ENCODE measurements at regions not wholly inside any gene's neighbourhood (a gene's known extent, or its start where the extent isn't known, plus 50 kb on each side); places are given as distances from the start of the nearest gene placed in this dataset.

- H2BK15ac ChIP-seq (replicated peaks; ENCODE audit: low read depth) = no peak overlapping the region
- peaks cover 8% of the 10 kb centered on the region for H3K27me3 ChIP-seq (ENCODE audit: insufficient read depth, low read length, poor library complexity)
- no peak overlapping the region for H3K56ac ChIP-seq (ENCODE audit: low read length)
- H3K4me1 ChIP-seq (ENCODE audit: control insufficient read depth, low read depth, low read length) = no peaks in the 10 kb centered on the region
- no peak overlapping the region for H2BK120ac ChIP-seq (ENCODE audit: low read depth, low read length)
- no peak overlapping the region for H3K18ac ChIP-seq (ENCODE audit: low read length)
- no peak overlapping the region for H3K23ac ChIP-seq (ENCODE audit: low read length)
- no peak overlapping the region for H2BK5ac ChIP-seq (ENCODE audit: low read length)
- no peak overlapping the region for H4K8ac ChIP-seq (ENCODE audit: low read depth, low read length)
- no peaks in the 10 kb centered on the region for H3K36me3 ChIP-seq (ENCODE audit: control insufficient read depth, insufficient read depth, low read length)
- no peak overlapping the region for H3K4me3 ChIP-seq (ENCODE audit: low read length)
- DNase-seq = no peak
- H3K27ac ChIP-seq (ENCODE audit: low read depth, low read length) = no peak overlapping the region
- no CpG with 5 or more reads among the region's 9 CpGs for WGBS (ENCODE audit: extremely low coverage, insufficient coverage, low lambda C conversion rate)
- H4K5ac ChIP-seq (ENCODE audit: low read length) = no peak overlapping the region
- no peak overlapping the region for H2AK5ac ChIP-seq (ENCODE audit: low read length)
- no peaks in the 10 kb centered on the region for H3K79me2 ChIP-seq (ENCODE audit: control insufficient read depth, insufficient read depth, low read length)
- no peaks in the 10 kb centered on the region for H3K79me1 ChIP-seq (ENCODE audit: low read length)
- H3K4ac ChIP-seq (ENCODE audit: low read depth, low read length) = no peak overlapping the region
- H3K4me2 ChIP-seq (ENCODE audit: low read length) = no peak overlapping the region
- no peak overlapping the region for H3K9ac ChIP-seq (ENCODE audit: low read length)
These were observed 110.7 kb downstream of the VPREB1 start for GRCh38 chr22:22355096-22355834.

DNA sequence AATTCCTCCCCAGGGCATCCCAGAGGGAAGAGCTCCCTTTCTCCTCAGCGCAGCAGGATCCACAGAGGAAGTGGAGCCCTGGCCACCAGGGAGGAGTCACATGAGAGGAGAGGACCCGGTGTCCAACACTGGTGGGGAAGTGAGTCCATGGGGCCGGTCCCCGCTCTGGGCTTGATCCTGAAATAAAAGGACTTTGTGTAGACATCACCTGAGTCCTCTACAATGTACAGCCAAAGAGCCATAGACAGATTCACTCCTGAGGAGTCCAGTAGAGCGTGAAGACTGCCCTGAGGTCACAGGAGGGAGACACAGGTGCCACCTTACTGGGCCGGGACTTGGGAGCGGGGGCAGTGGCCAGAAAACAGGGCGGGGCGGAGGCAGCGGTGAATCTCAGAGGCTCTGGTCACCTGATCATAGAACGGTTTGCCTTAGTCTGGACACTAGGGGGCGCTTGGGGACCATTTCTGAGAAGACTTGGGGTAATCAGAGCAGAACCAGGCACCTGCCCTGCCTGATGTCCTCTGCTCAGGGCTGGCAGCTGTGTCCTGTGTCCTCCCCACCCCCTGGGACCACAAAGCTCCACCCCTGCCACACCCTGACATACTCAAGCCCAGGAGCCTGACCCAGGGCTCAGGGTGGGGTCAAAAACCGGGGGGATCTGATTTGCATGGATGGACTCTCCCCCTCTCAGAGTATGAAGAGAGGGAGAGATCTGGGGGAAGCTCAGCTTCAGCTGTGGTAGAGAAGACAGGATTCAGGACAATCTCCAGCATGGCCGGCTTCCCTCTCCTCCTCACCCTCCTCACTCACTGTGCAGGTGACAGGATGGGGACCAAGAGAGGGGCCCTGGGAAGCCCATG lies 112.7 kb downstream of the VPREB1 start:
- no peak overlapping the region for H2AK5ac ChIP-seq (ENCODE audit: low read length)
- H4K5ac ChIP-seq (ENCODE audit: low read length) = no peak overlapping the region
- no peaks in the 10 kb centered on the region for H3K79me2 ChIP-seq (ENCODE audit: control insufficient read depth, insufficient read depth, low read length)
- no peaks in the 10 kb centered on the region for H3K36me3 ChIP-seq (ENCODE audit: control insufficient read depth, insufficient read depth, low read length)
- no peaks in the 10 kb centered on the region for H3K79me1 ChIP-seq (ENCODE audit: low read length)
- no peak overlapping the region for H3K4ac ChIP-seq (ENCODE audit: low read depth, low read length)
- H3K4me2 ChIP-seq (ENCODE audit: low read length) = no peak overlapping the region
- no peak overlapping the region for H3K23ac ChIP-seq (ENCODE audit: low read length)
- H4K8ac ChIP-seq (ENCODE audit: low read depth, low read length) = no peak overlapping the region
- no peak overlapping the region for H3K9ac ChIP-seq (ENCODE audit: low read length)
- no peak overlapping the region for H3K18ac ChIP-seq (ENCODE audit: low read length)
- no peak overlapping the region for H3K4me3 ChIP-seq (ENCODE audit: low read length)
- no CpG with 5 or more reads among the region's 14 CpGs for WGBS (ENCODE audit: extremely low coverage, insufficient coverage, low lambda C conversion rate)
- DNase-seq = peak; percentile 87
- H3K4me1 ChIP-seq (ENCODE audit: control insufficient read depth, low read depth, low read length) = no peaks in the 10 kb centered on the region
- no peak overlapping the region for H2BK5ac ChIP-seq (ENCODE audit: low read length)
- no peak overlapping the region for H3K27ac ChIP-seq (ENCODE audit: low read depth, low read length)
- no peak overlapping the region for H3K56ac ChIP-seq (ENCODE audit: low read length)
- H2BK120ac ChIP-seq (ENCODE audit: low read depth, low read length) = no peak overlapping the region
- H2BK15ac ChIP-seq (replicated peaks; ENCODE audit: low read depth) = no peak overlapping the region
- peaks cover 2% of the 10 kb centered on the region for H3K27me3 ChIP-seq (ENCODE audit: insufficient read depth, low read length, poor library complexity)

DNA sequence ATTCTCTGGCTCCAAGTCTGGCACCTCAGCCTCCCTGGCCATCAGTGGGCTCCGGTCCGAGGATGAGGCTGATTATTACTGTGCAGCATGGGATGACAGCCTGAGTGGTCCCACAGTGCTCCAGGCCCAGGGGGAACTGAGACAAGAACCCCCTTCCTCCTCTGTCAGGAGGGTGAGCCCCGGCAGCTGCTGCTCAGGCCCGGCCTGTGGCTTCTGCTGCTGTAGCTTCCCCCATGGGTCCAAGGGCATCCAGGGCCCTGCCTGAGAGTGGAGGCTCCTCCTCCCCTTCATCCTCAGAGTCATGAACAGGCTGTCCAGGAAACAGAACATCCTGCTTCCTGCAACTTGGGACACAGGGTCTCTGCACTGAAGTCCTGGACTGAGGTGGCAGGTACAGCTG lies 113.6 kb downstream of the VPREB1 start:
- H3K18ac ChIP-seq (ENCODE audit: low read length) = no peak overlapping the region
- H3K79me2 ChIP-seq (ENCODE audit: control insufficient read depth, insufficient read depth, low read length) = no peaks in the 10 kb centered on the region
- H2BK5ac ChIP-seq (ENCODE audit: low read length) = no peak overlapping the region
- no peak for DNase-seq
- no peaks in the 10 kb centered on the region for H3K36me3 ChIP-seq (ENCODE audit: control insufficient read depth, insufficient read depth, low read length)
- no peaks in the 10 kb centered on the region for H3K4me1 ChIP-seq (ENCODE audit: control insufficient read depth, low read depth, low read length)
- no peak overlapping the region for H3K4ac ChIP-seq (ENCODE audit: low read depth, low read length)
- no peak overlapping the region for H4K8ac ChIP-seq (ENCODE audit: low read depth, low read length)
- H3K9ac ChIP-seq (ENCODE audit: low read length) = no peak overlapping the region
- no peak overlapping the region for H2BK120ac ChIP-seq (ENCODE audit: low read depth, low read length)
- H2AK5ac ChIP-seq (ENCODE audit: low read length) = no peak overlapping the region
- WGBS (ENCODE audit: extremely low coverage, insufficient coverage, low lambda C conversion rate) = no CpG with 5 or more reads among the region's 4 CpGs
- H4K5ac ChIP-seq (ENCODE audit: low read length) = no peak overlapping the region
- H3K4me3 ChIP-seq (ENCODE audit: low read length) = no peak overlapping the region
- no peak overlapping the region for H3K56ac ChIP-seq (ENCODE audit: low read length)
- H3K79me1 ChIP-seq (ENCODE audit: low read length) = no peaks in the 10 kb centered on the region
- H3K27ac ChIP-seq (ENCODE audit: low read depth, low read length) = no peak overlapping the region
- H2BK15ac ChIP-seq (replicated peaks; ENCODE audit: low read depth) = no peak overlapping the region
- H3K4me2 ChIP-seq (ENCODE audit: low read length) = no peak overlapping the region
- peaks cover 5% of the 10 kb centered on the region for H3K27me3 ChIP-seq (ENCODE audit: insufficient read depth, low read length, poor library complexity)
- H3K23ac ChIP-seq (ENCODE audit: low read length) = no peak overlapping the region

- Histone ChIP-seq H4K8ac (ENCODE audit: low read depth, low read length) (no peak overlapping the region), H2BK5ac (ENCODE audit: low read length) (no peak overlapping the region), H3K56ac (ENCODE audit: low read length) (no peak overlapping the region), H3K27me3 (ENCODE audit: insufficient read depth, low read length, poor library complexity) (peaks cover 6% of the 10 kb centered on the region), H3K79me2 (ENCODE audit: control insufficient read depth, insufficient read depth, low read length) (no peaks in the 10 kb centered on the region), H3K79me1 (ENCODE audit: low read length) (no peaks in the 10 kb centered on the region), H3K18ac (ENCODE audit: low read length) (no peak overlapping the region), H3K4me3 (ENCODE audit: low read length) (no peak overlapping the region), H4K5ac (ENCODE audit: low read length) (no peak overlapping the region), H2BK120ac (ENCODE audit: low read depth, low read length) (no peak overlapping the region), H3K4me1 (ENCODE audit: control insufficient read depth, low read depth, low read length) (no peaks in the 10 kb centered on the region), H3K27ac (ENCODE audit: low read depth, low read length) (no peak overlapping the region), H2BK15ac (replicated peaks; ENCODE audit: low read depth) (no peak overlapping the region), H3K4ac (ENCODE audit: low read depth, low read length) (no peak overlapping the region), H3K36me3 (ENCODE audit: control insufficient read depth, insufficient read depth, low read length) (no peaks in the 10 kb centered on the region), H2AK5ac (ENCODE audit: low read length) (no peak overlapping the region), H3K4me2 (ENCODE audit: low read length) (no peak overlapping the region), H3K9ac (ENCODE audit: low read length) (no peak overlapping the region), H3K23ac (ENCODE audit: low read length) (no peak overlapping the region)
- no peak for DNase-seq
- no CpG with 5 or more reads among the region's 2 CpGs for WGBS (ENCODE audit: extremely low coverage, insufficient coverage, low lambda C conversion rate)
These were observed 114.1 kb downstream of the VPREB1 start for GRCh38 chr22:22358686-22359085.

DNA sequence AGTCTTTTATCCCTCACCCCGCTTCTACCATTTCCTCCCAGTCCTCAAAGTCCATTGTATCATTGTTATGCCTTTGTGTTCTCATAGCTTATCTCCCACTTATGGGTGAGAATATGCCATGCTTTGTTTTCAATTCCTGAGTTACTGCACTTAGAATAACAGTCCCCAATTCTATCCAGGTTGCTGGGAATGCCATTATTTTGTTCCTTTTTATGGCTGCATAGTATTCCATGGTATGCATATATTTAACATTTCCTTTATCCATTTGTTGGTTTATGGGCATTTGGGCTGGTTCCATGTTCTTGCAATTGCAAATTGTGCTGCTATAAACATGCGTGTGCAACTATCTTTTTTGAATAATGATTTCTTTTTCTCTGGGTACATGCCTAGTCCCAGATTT lies 114.9 kb downstream of the VPREB1 start:
- no peak for DNase-seq
- H3K79me1 ChIP-seq (ENCODE audit: low read length) = no peaks in the 10 kb centered on the region
- H3K4me1 ChIP-seq (ENCODE audit: control insufficient read depth, low read depth, low read length) = no peaks in the 10 kb centered on the region
- H2BK5ac ChIP-seq (ENCODE audit: low read length) = no peak overlapping the region
- H3K79me2 ChIP-seq (ENCODE audit: control insufficient read depth, insufficient read depth, low read length) = no peaks in the 10 kb centered on the region
- H4K8ac ChIP-seq (ENCODE audit: low read depth, low read length) = no peak overlapping the region
- no peak overlapping the region for H3K23ac ChIP-seq (ENCODE audit: low read length)
- no peak overlapping the region for H4K5ac ChIP-seq (ENCODE audit: low read length)
- no peak overlapping the region for H3K9ac ChIP-seq (ENCODE audit: low read length)
- no peak overlapping the region for H3K18ac ChIP-seq (ENCODE audit: low read length)
- no peak overlapping the region for H2BK120ac ChIP-seq (ENCODE audit: low read depth, low read length)
- no peak overlapping the region for H3K56ac ChIP-seq (ENCODE audit: low read length)
- WGBS (ENCODE audit: extremely low coverage, insufficient coverage, low lambda C conversion rate) = no CpG with 5 or more reads among the region's 2 CpGs
- no peak overlapping the region for H3K4me3 ChIP-seq (ENCODE audit: low read length)
- H3K27me3 ChIP-seq (ENCODE audit: insufficient read depth, low read length, poor library complexity) = peaks cover 9% of the 10 kb centered on the region
- H3K27ac ChIP-seq (ENCODE audit: low read depth, low read length) = no peak overlapping the region
- H2AK5ac ChIP-seq (ENCODE audit: low read length) = no peak overlapping the region
- H3K36me3 ChIP-seq (ENCODE audit: control insufficient read depth, insufficient read depth, low read length) = no peaks in the 10 kb centered on the region
- no peak overlapping the region for H3K4ac ChIP-seq (ENCODE audit: low read depth, low read length)
- no peak overlapping the region for H3K4me2 ChIP-seq (ENCODE audit: low read length)
- H2BK15ac ChIP-seq (replicated peaks; ENCODE audit: low read depth) = no peak overlapping the region
